ENCODE measurements at regions not wholly inside any gene's neighbourhood (a gene's known extent, or its start where the extent isn't known, plus 50 kb on each side); places are given as distances from the start of the nearest gene placed in this dataset.

DNA sequence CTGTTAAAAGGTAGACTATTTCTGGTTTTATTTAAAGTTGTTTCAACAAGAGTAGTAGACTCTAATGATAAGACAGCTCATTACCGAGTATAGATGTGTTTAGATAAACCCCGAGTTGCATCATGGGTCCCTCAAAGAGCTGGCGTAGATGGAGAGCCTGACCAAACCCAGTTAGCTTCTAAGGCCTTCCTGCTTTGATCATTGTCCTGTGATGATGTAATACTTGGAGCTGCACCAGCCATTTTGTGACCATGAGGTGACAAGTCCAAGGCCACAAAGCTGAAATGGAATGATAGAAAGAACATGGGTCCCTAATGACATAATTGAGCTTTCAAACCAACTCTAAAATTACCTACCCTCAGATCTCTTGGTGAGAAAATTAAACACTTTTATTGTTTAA, 66.6 kb upstream of the TAB3 start:
- TF ChIP-seq, protein P1, sequence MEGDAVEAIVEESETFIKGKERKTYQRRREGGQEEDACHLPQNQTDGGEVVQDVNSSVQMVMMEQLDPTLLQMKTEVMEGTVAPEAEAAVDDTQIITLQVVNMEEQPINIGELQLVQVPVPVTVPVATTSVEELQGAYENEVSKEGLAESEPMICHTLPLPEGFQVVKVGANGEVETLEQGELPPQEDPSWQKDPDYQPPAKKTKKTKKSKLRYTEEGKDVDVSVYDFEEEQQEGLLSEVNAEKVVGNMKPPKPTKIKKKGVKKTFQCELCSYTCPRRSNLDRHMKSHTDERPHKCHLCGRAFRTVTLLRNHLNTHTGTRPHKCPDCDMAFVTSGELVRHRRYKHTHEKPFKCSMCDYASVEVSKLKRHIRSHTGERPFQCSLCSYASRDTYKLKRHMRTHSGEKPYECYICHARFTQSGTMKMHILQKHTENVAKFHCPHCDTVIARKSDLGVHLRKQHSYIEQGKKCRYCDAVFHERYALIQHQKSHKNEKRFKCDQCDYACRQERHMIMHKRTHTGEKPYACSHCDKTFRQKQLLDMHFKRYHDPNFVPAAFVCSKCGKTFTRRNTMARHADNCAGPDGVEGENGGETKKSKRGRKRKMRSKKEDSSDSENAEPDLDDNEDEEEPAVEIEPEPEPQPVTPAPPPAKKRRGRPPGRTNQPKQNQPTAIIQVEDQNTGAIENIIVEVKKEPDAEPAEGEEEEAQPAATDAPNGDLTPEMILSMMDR (conservative IDR thresholded peaks at IDR 0.05), result no peak
- TF ChIP-seq ZFX (IDR thresholded peaks at IDR 0.05), result no peak
